B cell (primary cell): ENCODE measurements at regions not wholly inside any gene's neighbourhood (a gene's known extent, or its start where the extent isn't known, plus 50 kb on each side); places are given as distances from the start of the nearest gene placed in this dataset.

ENCODE experiments used
- CTCF ChIP-seq: fragments of 200-600 bp; IDR thresholded peaks from one replicate; pipeline ENCODE4 v1.8.0; 2022; ENCODE audit warnings: antibody characterized with exemption, mild to moderate bottlenecking
- EZH2 ChIP-seq: IDR thresholded peaks from 2 replicates; pipeline ENCODE4 v1.6.1; 2012; ENCODE audit warnings: borderline replicate concordance, low read depth, mild to moderate bottlenecking, moderate library complexity, low read length; ENCODE audit not compliant: insufficient read depth, poor library complexity, severe bottlenecking

GRCh38 chr9:38227061-38227540 is 158.1 kb upstream of the SHB start:
- no peak for TF ChIP-seq CTCF
- no peak for TF ChIP-seq EZH2
